ENCODE measurements at regions not wholly inside any gene's neighbourhood (a gene's known extent, or its start where the extent isn't known, plus 50 kb on each side); places are given as distances from the start of the nearest gene placed in this dataset.

DNA sequence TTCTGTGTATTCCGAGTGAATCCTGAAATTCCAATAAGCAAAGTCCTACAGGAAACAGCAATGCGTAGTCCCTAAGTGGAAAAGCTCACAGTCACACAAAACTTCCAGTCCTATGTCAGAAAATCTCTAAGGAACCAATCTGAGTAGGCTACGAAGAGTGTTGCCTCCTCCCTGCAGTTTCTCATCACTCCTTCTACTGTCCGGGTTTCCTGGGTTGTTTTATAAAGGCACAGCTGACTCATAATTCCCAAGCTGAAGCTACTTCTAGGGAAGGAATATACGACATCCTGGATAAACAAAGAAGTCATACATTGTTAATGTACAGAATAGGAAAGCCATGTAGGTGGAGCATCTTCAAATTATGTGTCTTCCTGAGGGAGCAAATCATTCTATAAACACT is 65.7 kb upstream of the RGMA start:
- DNase-seq (ENCODE audit: low read depth in 1 of 2, low spot score in 1 of 2), result no peak
- in situ Hi-C loops (cut with HindIII; ENCODE audit: low pct_unique_long_range_greater_than_20kb, low sequenced_read_pairs), result no loop called here
- TF ChIP-seq JUND (IDR thresholded peaks at IDR 0.05; ENCODE audit: low read depth), result no peak

- no peak for TF ChIP-seq JUND (IDR thresholded peaks at IDR 0.05; ENCODE audit: low read depth)
- in situ Hi-C loops (cut with HindIII; ENCODE audit: low pct_unique_long_range_greater_than_20kb, low sequenced_read_pairs), result no loop called here
- no peak for DNase-seq (ENCODE audit: low read depth in 1 of 2, low spot score in 1 of 2)
Observed at GRCh38 chr15:93152951-93153350, 63.9 kb upstream of the RGMA start.

GRCh38 chr15:93152360-93152759 is 63.3 kb upstream of the RGMA start:
- in situ Hi-C loops (cut with HindIII; ENCODE audit: low pct_unique_long_range_greater_than_20kb, low sequenced_read_pairs), result no loop called here
- TF ChIP-seq JUND (IDR thresholded peaks at IDR 0.05; ENCODE audit: low read depth), result no peak

GRCh38 chr15:93150910-93151881 is 62.2 kb upstream of the RGMA start:
- TF ChIP-seq JUND (IDR thresholded peaks at IDR 0.05; ENCODE audit: low read depth), result no peak
- in situ Hi-C loops (cut with HindIII; ENCODE audit: low pct_unique_long_range_greater_than_20kb, low sequenced_read_pairs), result no loop called here
- DNase-seq (ENCODE audit: low read depth in 1 of 2, low spot score in 1 of 2), result no peak

More at GRCh38 chr15:93152360-93152759, 63.3 kb upstream of the RGMA start:
- DNase-seq (ENCODE audit: low read depth in 1 of 2, low spot score in 1 of 2), result no peak

GRCh38 chr15:93146601-93147000 is 57.6 kb upstream of the RGMA start:
- DNase-seq (ENCODE audit: low read depth in 1 of 2, low spot score in 1 of 2), result no peak
- in situ Hi-C loops (cut with HindIII; ENCODE audit: low pct_unique_long_range_greater_than_20kb, low sequenced_read_pairs), result no loop called here
- no peak for TF ChIP-seq JUND (IDR thresholded peaks at IDR 0.05; ENCODE audit: low read depth)

- in situ Hi-C loops (cut with HindIII; ENCODE audit: low pct_unique_long_range_greater_than_20kb, low sequenced_read_pairs), result no loop called here
- no peak for DNase-seq (ENCODE audit: low read depth in 1 of 2, low spot score in 1 of 2)
Observed at GRCh38 chr15:93146196-93146595, 57.2 kb upstream of the RGMA start.

DNA sequence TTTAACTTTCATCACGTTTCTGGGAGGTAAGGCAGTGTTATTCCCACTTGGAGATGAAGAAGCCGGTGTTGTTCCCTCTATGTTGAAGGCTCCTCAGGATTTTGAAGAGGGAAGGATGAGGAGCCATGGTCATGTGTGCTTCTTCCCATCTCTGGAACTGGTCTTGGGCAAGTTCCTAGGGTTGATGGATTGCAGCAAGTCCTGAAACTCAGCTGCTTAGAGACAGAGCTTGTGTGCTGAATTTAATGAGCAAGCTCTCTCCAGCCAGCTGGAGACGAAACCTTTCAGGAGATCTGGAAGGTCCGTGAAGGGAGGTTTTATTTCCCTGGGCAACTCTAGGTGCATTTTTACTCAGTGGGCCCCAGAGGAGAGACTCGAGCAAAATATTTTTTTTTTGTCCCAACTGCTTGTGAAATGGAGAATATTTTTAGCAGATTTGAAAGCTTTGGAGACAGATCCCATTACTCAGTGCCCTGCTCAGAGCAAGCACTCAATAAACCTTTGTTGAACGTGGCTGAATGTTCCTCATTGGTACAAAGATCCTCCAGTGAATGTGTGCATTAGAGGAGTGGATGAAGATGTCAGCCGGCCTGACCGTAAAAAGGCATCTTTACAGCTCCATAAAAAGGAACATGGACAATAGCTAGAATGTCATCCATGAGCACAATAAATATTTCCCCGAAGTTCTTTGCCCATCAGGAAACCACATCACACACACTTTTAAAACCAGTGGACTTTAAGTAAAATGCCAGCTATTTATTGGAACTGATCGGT is 55.6 kb upstream of the RGMA start:
- TF ChIP-seq JUND (IDR thresholded peaks at IDR 0.05; ENCODE audit: low read depth), result no peak
- in situ Hi-C loops (cut with HindIII; ENCODE audit: low pct_unique_long_range_greater_than_20kb, low sequenced_read_pairs), result no loop called here
- DNase-seq (ENCODE audit: low read depth in 1 of 2, low spot score in 1 of 2), result no peak

More at GRCh38 chr15:93146196-93146595, 57.2 kb upstream of the RGMA start:
- no peak for TF ChIP-seq JUND (IDR thresholded peaks at IDR 0.05; ENCODE audit: low read depth)

DNA sequence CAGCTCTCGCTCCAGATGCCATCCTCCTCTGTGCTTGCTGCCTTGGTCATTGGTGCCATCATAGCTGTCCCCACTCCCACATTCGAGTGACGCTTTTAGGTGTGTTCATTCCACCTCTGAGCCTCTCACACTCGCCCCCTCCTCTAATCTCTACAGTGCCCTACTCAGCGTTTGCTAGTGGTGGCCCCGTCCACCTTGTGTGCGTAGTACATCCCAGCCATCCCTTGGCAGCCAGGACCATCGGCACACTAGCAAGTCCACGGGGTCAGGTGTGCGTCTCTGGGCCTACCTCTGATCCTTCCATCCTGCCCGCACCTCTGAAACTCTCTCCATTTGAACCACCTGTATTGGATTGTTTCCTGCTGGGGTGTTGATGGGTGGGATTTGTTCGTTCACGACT is 54.2 kb upstream of the RGMA start:
- DNase-seq (ENCODE audit: low read depth in 1 of 2, low spot score in 1 of 2), result no peak
- in situ Hi-C loops (cut with HindIII; ENCODE audit: low pct_unique_long_range_greater_than_20kb, low sequenced_read_pairs), result no loop called here
- TF ChIP-seq JUND (IDR thresholded peaks at IDR 0.05; ENCODE audit: low read depth), result no peak

GRCh38 chr15:93141371-93141794 is 52.4 kb upstream of the RGMA start:
- DNase-seq (ENCODE audit: low read depth in 1 of 2, low spot score in 1 of 2), result no peak
- no peak for TF ChIP-seq JUND (IDR thresholded peaks at IDR 0.05; ENCODE audit: low read depth)
- in situ Hi-C loops (cut with HindIII; ENCODE audit: low pct_unique_long_range_greater_than_20kb, low sequenced_read_pairs), result no loop called here

- no peak for DNase-seq (ENCODE audit: low read depth in 1 of 2, low spot score in 1 of 2)
- TF ChIP-seq JUND (IDR thresholded peaks at IDR 0.05; ENCODE audit: low read depth), result no peak
- in situ Hi-C loops (cut with HindIII; ENCODE audit: low pct_unique_long_range_greater_than_20kb, low sequenced_read_pairs), result no loop called here
Observed at GRCh38 chr15:93139436-93139835, 50.4 kb upstream of the RGMA start.

GRCh38 chr15:93138681-93139250 is 49.8 kb upstream of the RGMA start:
- DNase-seq (ENCODE audit: low read depth in 1 of 2, low spot score in 1 of 2), result no peak
- no peak for TF ChIP-seq JUND (IDR thresholded peaks at IDR 0.05; ENCODE audit: low read depth)
- in situ Hi-C loops (cut with HindIII; ENCODE audit: low pct_unique_long_range_greater_than_20kb, low sequenced_read_pairs), result no loop called here

Measured in T47D (cell line).